ENCODE measurements at regions not wholly inside any gene's neighbourhood (a gene's known extent, or its start where the extent isn't known, plus 50 kb on each side); places are given as distances from the start of the nearest gene placed in this dataset.

GRCh38 chr18:39403121-39403520 is 1837.5 kb upstream of the CELF4 start:
- H3K4me1 ChIP-seq, result no peaks in the 10 kb centered on the region
- Mint-ChIP-seq H3K27ac (no peak overlapping the region), H3K9me3 (peaks cover 1% of the 10 kb centered on the region), H3K36me3 (peaks cover 2% of the 10 kb centered on the region), H3K4me3 (no peak overlapping the region), H3K27me3 (ENCODE audit: insufficient read depth, low read depth) (peaks cover 2% of the 10 kb centered on the region), H3K4me1 (no peaks in the 10 kb centered on the region)
- no peak for DNase-seq (ENCODE audit: low spot score)
- H3K4me3 ChIP-seq, result no peak overlapping the region
- TF ChIP-seq EZH2 (IDR thresholded peaks at IDR 0.05) (no peak), EZH2phosphoT487 (IDR thresholded peaks at IDR 0.05) (no peak)
- TF ChIP-seq, protein P1, sequence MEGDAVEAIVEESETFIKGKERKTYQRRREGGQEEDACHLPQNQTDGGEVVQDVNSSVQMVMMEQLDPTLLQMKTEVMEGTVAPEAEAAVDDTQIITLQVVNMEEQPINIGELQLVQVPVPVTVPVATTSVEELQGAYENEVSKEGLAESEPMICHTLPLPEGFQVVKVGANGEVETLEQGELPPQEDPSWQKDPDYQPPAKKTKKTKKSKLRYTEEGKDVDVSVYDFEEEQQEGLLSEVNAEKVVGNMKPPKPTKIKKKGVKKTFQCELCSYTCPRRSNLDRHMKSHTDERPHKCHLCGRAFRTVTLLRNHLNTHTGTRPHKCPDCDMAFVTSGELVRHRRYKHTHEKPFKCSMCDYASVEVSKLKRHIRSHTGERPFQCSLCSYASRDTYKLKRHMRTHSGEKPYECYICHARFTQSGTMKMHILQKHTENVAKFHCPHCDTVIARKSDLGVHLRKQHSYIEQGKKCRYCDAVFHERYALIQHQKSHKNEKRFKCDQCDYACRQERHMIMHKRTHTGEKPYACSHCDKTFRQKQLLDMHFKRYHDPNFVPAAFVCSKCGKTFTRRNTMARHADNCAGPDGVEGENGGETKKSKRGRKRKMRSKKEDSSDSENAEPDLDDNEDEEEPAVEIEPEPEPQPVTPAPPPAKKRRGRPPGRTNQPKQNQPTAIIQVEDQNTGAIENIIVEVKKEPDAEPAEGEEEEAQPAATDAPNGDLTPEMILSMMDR (IDR thresholded peaks at IDR 0.05), result no peak
- no peaks in the 10 kb centered on the region for H3K9me3 ChIP-seq (ENCODE audit: low read depth)
- no peaks in the 10 kb centered on the region for H3K27me3 ChIP-seq
- no peaks in the 10 kb centered on the region for H3F3A ChIP-seq (ENCODE audit: low read depth)
- no peaks in the 10 kb centered on the region for H4K20me1 ChIP-seq (ENCODE audit: low read depth)
- H3K79me2 ChIP-seq (ENCODE audit: low read depth), result no peaks in the 10 kb centered on the region
- H3K9ac ChIP-seq, result no peak overlapping the region
- H3K4me2 ChIP-seq, result no peak overlapping the region
- no peak overlapping the region for H3K27ac ChIP-seq
- no peaks in the 10 kb centered on the region for H3K36me3 ChIP-seq
- no peak overlapping the region for H2AFZ ChIP-seq (replicated peaks)

GRCh38 chr18:39399662-39400061 is 1834.1 kb upstream of the CELF4 start:
- Mint-ChIP-seq H3K36me3 (peaks cover 6% of the 10 kb centered on the region), H3K27me3 (ENCODE audit: insufficient read depth, low read depth) (peaks cover 5% of the 10 kb centered on the region), H3K4me1 (no peaks in the 10 kb centered on the region), H3K4me3 (no peak overlapping the region), H3K9me3 (peaks cover 13% of the 10 kb centered on the region), H3K27ac (no peak overlapping the region)
- Histone ChIP-seq H3K27ac (no peak overlapping the region), H3K36me3 (no peaks in the 10 kb centered on the region), H3K9me3 (ENCODE audit: low read depth) (peaks cover 2% of the 10 kb centered on the region), H3K79me2 (ENCODE audit: low read depth) (no peaks in the 10 kb centered on the region), H3K4me2 (no peak overlapping the region), H4K20me1 (ENCODE audit: low read depth) (no peaks in the 10 kb centered on the region), H3K4me1 (no peaks in the 10 kb centered on the region), H3K4me3 (no peak overlapping the region), H2AFZ (replicated peaks) (no peak overlapping the region), H3K27me3 (no peaks in the 10 kb centered on the region), H3K9ac (no peak overlapping the region), H3F3A (ENCODE audit: low read depth) (no peaks in the 10 kb centered on the region)
- no peak for DNase-seq (ENCODE audit: low spot score)
- TF ChIP-seq EZH2phosphoT487 (IDR thresholded peaks at IDR 0.05), result no peak
- TF ChIP-seq, protein P1 (IDR thresholded peaks at IDR 0.05), result no peak
- no peak for TF ChIP-seq EZH2 (IDR thresholded peaks at IDR 0.05)

DNA sequence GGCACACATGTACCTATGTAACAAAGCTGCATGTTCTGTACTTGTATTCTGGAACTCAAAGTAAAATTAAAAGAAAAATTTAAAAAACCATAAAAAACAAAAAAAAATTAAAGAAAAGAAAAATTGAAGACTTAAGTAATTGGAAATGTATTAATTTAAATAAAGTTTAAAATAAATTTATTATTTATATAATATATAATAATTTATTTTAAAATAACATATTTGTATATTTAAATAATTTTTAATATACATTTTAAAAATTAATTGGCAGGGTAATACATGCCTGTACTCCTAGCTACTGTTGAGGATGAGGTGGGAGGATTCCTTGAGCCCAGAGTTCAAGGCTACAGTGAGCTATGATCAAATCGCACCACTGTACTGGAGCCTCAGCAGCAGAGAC is 1830.6 kb upstream of the CELF4 start:
- Mint-ChIP-seq H3K9me3 (peaks cover 40% of the 10 kb centered on the region), H3K4me1 (no peaks in the 10 kb centered on the region)

More for the DNA sequence above, 1830.6 kb upstream of the CELF4 start:
- H3F3A ChIP-seq (ENCODE audit: low read depth), result no peaks in the 10 kb centered on the region
- no peak overlapping the region for H3K27ac ChIP-seq
- no peaks in the 10 kb centered on the region for H3K4me1 ChIP-seq
- H3K27ac Mint-ChIP-seq, result no peak overlapping the region
- H3K36me3 Mint-ChIP-seq, result peaks cover 15% of the 10 kb centered on the region
- no peak for TF ChIP-seq EZH2 (IDR thresholded peaks at IDR 0.05)
- TF ChIP-seq, protein P1 (IDR thresholded peaks at IDR 0.05), result no peak
- H3K4me3 Mint-ChIP-seq, result no peak overlapping the region
- H4K20me1 ChIP-seq (ENCODE audit: low read depth), result no peaks in the 10 kb centered on the region
- H3K27me3 Mint-ChIP-seq (ENCODE audit: insufficient read depth, low read depth), result peaks cover 3% of the 10 kb centered on the region
- H3K9ac ChIP-seq, result no peak overlapping the region
- no peaks in the 10 kb centered on the region for H3K36me3 ChIP-seq
- H3K4me3 ChIP-seq, result no peak overlapping the region
- peaks cover 7% of the 10 kb centered on the region for H3K9me3 ChIP-seq (ENCODE audit: low read depth)
- H3K79me2 ChIP-seq (ENCODE audit: low read depth), result no peaks in the 10 kb centered on the region
- no peak overlapping the region for H2AFZ ChIP-seq (replicated peaks)
- no peak for DNase-seq (ENCODE audit: low spot score)
- no peak overlapping the region for H3K4me2 ChIP-seq
- no peaks in the 10 kb centered on the region for H3K27me3 ChIP-seq
